ENCODE measurements at regions not wholly inside any gene's neighbourhood (a gene's known extent, or its start where the extent isn't known, plus 50 kb on each side); places are given as distances from the start of the nearest gene placed in this dataset.

- TF ChIP-seq CTCF (IDR thresholded peaks at IDR 0.05; ENCODE audit: low read depth, low read length) (no peak), EZH2phosphoT487 (IDR thresholded peaks at IDR 0.05; ENCODE audit: low read depth) (no peak)
Measured at GRCh38 chr10:56472978-56473377, 111.9 kb upstream of the ZWINT start.

Data from OCI-LY3 (cell line).